ENCODE measurements at regions not wholly inside any gene's neighbourhood (a gene's known extent, or its start where the extent isn't known, plus 50 kb on each side); places are given as distances from the start of the nearest gene placed in this dataset.

DNA sequence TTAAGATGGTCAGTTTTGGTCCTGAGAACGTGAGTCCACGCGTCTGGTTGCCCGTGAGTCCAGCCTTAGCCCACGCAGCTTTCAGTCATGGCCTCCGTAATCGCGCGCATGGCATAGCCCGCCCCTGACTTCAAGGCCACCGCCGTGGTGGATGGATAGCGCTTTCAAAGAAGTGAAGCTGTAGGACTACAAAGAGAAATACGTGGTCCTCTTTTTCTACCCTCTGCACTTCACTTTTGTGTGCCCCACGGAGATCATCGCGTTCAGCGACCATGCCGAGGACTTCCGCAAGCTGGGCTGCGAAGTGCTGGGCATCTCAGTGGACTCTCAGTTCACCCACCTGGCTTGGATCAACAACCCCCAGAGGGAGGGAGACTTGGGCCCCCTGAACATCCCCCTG lies 142.0 kb upstream of the MCHR2 start:
- Histone ChIP-seq H3K36me3 (no peaks in the 10 kb centered on the region), H3K27ac (no peak overlapping the region), H3K4me3 (no peak overlapping the region), H3K9me3 (ENCODE audit: low read depth) (no peaks in the 10 kb centered on the region), H3K4me1 (ENCODE audit: low read depth) (no peaks in the 10 kb centered on the region), H3K27me3 (no peaks in the 10 kb centered on the region)
- TF ChIP-seq CTCF (IDR thresholded peaks at IDR 0.05; ENCODE audit: low read depth, low read length): no peak
- DNase-seq (ENCODE audit: low read depth in 1 of 2, low spot score in 1 of 2): no peak

DNA sequence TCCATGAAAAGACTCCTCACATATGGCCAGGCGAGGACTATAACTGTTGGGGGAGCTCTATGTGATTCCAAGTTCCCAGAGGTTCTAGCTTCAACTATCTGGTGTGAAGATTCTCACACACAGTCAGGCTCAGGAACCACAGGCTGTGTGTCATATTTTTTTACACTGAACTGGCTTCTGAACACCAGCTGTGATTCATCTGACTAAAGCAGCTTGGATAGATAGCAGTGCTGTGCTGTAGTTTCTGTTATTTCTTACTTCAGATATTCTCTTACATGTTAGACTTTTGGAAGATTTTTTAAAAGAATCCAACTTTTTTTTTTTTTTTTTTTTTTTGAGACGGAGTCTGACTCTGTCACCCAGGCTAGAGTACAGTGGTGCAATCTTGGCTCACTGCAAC lies 140.7 kb upstream of the MCHR2 start:
- H3K27me3 ChIP-seq: no peaks in the 10 kb centered on the region
- no peaks in the 10 kb centered on the region for H3K9me3 ChIP-seq (ENCODE audit: low read depth)
- H3K4me1 ChIP-seq (ENCODE audit: low read depth): no peaks in the 10 kb centered on the region
- H3K4me3 ChIP-seq: no peak overlapping the region
- no peak overlapping the region for H3K27ac ChIP-seq
- H3K36me3 ChIP-seq: no peaks in the 10 kb centered on the region
- peak in 1 of 2 donors; percentile 64 for DNase-seq (ENCODE audit: low read depth in 1 of 2, low spot score in 1 of 2)
- TF ChIP-seq CTCF (IDR thresholded peaks at IDR 0.05; ENCODE audit: low read depth, low read length): no peak

GRCh38 chr6:100134297-100134696 lies 140.3 kb upstream of the MCHR2 start:
- Histone ChIP-seq H3K9me3 (ENCODE audit: low read depth) (no peaks in the 10 kb centered on the region), H3K4me3 (no peak overlapping the region), H3K4me1 (ENCODE audit: low read depth) (no peaks in the 10 kb centered on the region), H3K36me3 (no peaks in the 10 kb centered on the region), H3K27me3 (no peaks in the 10 kb centered on the region), H3K27ac (no peak overlapping the region)
- no peak for DNase-seq (ENCODE audit: low read depth in 1 of 2, low spot score in 1 of 2)
- TF ChIP-seq CTCF (IDR thresholded peaks at IDR 0.05; ENCODE audit: low read depth, low read length): no peak

DNA sequence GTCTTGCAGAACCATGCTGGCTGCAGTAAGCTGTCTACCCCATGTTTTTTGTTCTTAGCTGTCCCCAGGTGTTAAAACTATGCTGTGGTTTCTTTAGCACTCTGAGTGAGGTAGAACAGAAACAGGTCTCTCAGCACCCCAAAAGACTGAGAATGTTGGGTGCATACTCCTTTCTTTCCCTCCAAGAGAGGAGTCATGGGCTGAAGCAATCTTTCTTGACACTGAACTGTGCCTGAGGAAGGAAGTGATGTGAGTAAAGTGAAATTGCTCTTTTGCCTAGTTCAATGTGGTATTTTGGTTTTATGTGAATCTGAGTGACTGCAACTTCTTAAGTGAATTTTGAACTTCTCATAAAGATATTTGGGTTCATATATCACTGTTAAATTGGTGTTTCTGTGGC lies 138.0 kb upstream of the MCHR2 start:
- Histone ChIP-seq H3K9me3 (ENCODE audit: low read depth) (no peaks in the 10 kb centered on the region), H3K4me3 (no peak overlapping the region), H3K27ac (no peak overlapping the region), H3K27me3 (no peaks in the 10 kb centered on the region), H3K4me1 (ENCODE audit: low read depth) (no peaks in the 10 kb centered on the region), H3K36me3 (no peaks in the 10 kb centered on the region)
- no peak for TF ChIP-seq CTCF (IDR thresholded peaks at IDR 0.05; ENCODE audit: low read depth, low read length)
- DNase-seq (ENCODE audit: low read depth in 1 of 2, low spot score in 1 of 2): no peak

GRCh38 chr6:100130630-100131029 lies 136.6 kb upstream of the MCHR2 start:
- DNase-seq (ENCODE audit: low read depth in 1 of 2, low spot score in 1 of 2): no peak
- Histone ChIP-seq H3K36me3 (no peaks in the 10 kb centered on the region), H3K4me1 (ENCODE audit: low read depth) (no peaks in the 10 kb centered on the region), H3K9me3 (ENCODE audit: low read depth) (no peaks in the 10 kb centered on the region), H3K27ac (no peak overlapping the region), H3K4me3 (no peak overlapping the region), H3K27me3 (no peaks in the 10 kb centered on the region)
- no peak for TF ChIP-seq CTCF (IDR thresholded peaks at IDR 0.05; ENCODE audit: low read depth, low read length)
